HG02970 (cell line): ENCODE measurements at regions not wholly inside any gene's neighbourhood (a gene's known extent, or its start where the extent isn't known, plus 50 kb on each side); places are given as distances from the start of the nearest gene placed in this dataset.

ENCODE experiments used
- ATAC-seq: cut with Tn5 transposase; IDR thresholded peaks from one replicate; pipeline ENCODE4 v1.9.1; 2021; ENCODE audit warnings: mild to moderate bottlenecking, moderate library complexity, moderate number of reproducible peaks; ENCODE audit not compliant: unreplicated experiment, low FRiP score

- ATAC-seq: peak; percentile 86
Observed at GRCh38 chr6:127641905-127642304, 64.9 kb downstream of the C6orf58 start.
